KMS-11 (cell line): ENCODE measurements at regions not wholly inside any gene's neighbourhood (a gene's known extent, or its start where the extent isn't known, plus 50 kb on each side); places are given as distances from the start of the nearest gene placed in this dataset.

Experiments
- H2AFZ ChIP-seq: fragments of 200-600 bp; sonication (generic); 2 replicates; pipeline ENCODE4 v1.6.1; 2016; ENCODE audit warnings: antibody characterized with exemption, mixed run types, low read depth
- H3K27ac ChIP-seq: fragments of 200-600 bp; sonication (generic); 2 replicates; pipeline ENCODE4 v1.6.1; 2016; ENCODE audit warnings: mild to moderate bottlenecking, mixed run types
- H3K27me3 ChIP-seq: fragments of 200-600 bp; sonication (generic); 2 replicates; pipeline ENCODE4 v1.6.1; 2017; ENCODE audit warnings: mild to moderate bottlenecking, low read depth, mixed run types, moderate library complexity; ENCODE audit not compliant: insufficient read depth
- H3K36me3 ChIP-seq: fragments of 200-600 bp; sonication (generic); 2 replicates; pipeline ENCODE4 v1.6.1; 2017; ENCODE audit warnings: mild to moderate bottlenecking, mixed run types; ENCODE audit not compliant: insufficient read depth
- H3K4me1 ChIP-seq: fragments of 200-600 bp; sonication (generic); 2 replicates; pipeline ENCODE4 v1.6.1; 2016; ENCODE audit warnings: mild to moderate bottlenecking, low read depth, mixed run types; ENCODE audit not compliant: poor library complexity, severe bottlenecking
- H3K4me2 ChIP-seq: fragments of 200-600 bp; sonication (generic); 2 replicates; pipeline ENCODE4 v1.7.0; 2016; ENCODE audit warnings: mild to moderate bottlenecking, mixed run types
- H3K4me3 ChIP-seq: fragments of 200-600 bp; sonication (generic); IDR thresholded peaks from 2 replicates; pipeline ENCODE4 v1.6.1; 2017; ENCODE audit warnings: low read depth, low read length, mixed read lengths; ENCODE audit not compliant: insufficient read depth
- H3K79me2 ChIP-seq: fragments of 200-600 bp; sonication (generic); 2 replicates; pipeline ENCODE4 v1.6.1; 2016; ENCODE audit warnings: low read depth, mixed run types; ENCODE audit not compliant: insufficient read depth
- H3K9ac ChIP-seq: fragments of 200-600 bp; sonication (generic); 2 replicates; pipeline ENCODE4 v1.6.1; 2016; ENCODE audit warnings: mild to moderate bottlenecking, mixed run types
- H4K20me1 ChIP-seq: fragments of 200-600 bp; sonication (generic); 2 replicates; pipeline ENCODE4 v1.6.1; 2016; ENCODE audit warnings: mild to moderate bottlenecking, mixed run types; ENCODE audit not compliant: insufficient read depth
- CTCF ChIP-seq: fragments of 200-600 bp; sonication (generic); conservative IDR thresholded peaks from 2 replicates; pipeline ENCODE4 v1.6.1; 2017; ENCODE audit warnings: low read depth, mild to moderate bottlenecking, antibody characterized with exemption, low read length, moderate library complexity, mixed read lengths

- H3K36me3 ChIP-seq, result no peaks in the 10 kb centered on the region
- no peak for TF ChIP-seq CTCF
- no peak overlapping the region for H3K9ac ChIP-seq
- no peak overlapping the region for H3K27ac ChIP-seq
- H3K4me2 ChIP-seq, result no peak overlapping the region
- H4K20me1 ChIP-seq, result no peaks in the 10 kb centered on the region
- no peak overlapping the region for H3K4me3 ChIP-seq
- H2AFZ ChIP-seq, result no peak overlapping the region
- H3K79me2 ChIP-seq, result no peaks in the 10 kb centered on the region
- no peaks in the 10 kb centered on the region for H3K4me1 ChIP-seq
- no peaks in the 10 kb centered on the region for H3K27me3 ChIP-seq
Observed at GRCh38 chr4:18511727-18512126, 490.2 kb upstream of the LCORL start.

GRCh38 chr4:18508786-18509185, 487.2 kb upstream of the LCORL start:
- H3K4me2 ChIP-seq, result no peak overlapping the region

GRCh38 chr4:18480928-18481327, 459.4 kb upstream of the LCORL start:
- Histone ChIP-seq H3K36me3 (no peaks in the 10 kb centered on the region), H3K4me3 (no peak overlapping the region), H2AFZ (no peak overlapping the region), H4K20me1 (no peaks in the 10 kb centered on the region), H3K79me2 (no peaks in the 10 kb centered on the region), H3K4me2 (no peak overlapping the region), H3K9ac (no peak overlapping the region), H3K27ac (no peak overlapping the region), H3K4me1 (no peaks in the 10 kb centered on the region), H3K27me3 (no peaks in the 10 kb centered on the region)
- TF ChIP-seq CTCF, result no peak

More at GRCh38 chr4:18508786-18509185, 487.2 kb upstream of the LCORL start:
- Histone ChIP-seq H4K20me1 (no peaks in the 10 kb centered on the region), H3K4me1 (no peaks in the 10 kb centered on the region), H2AFZ (no peak overlapping the region), H3K79me2 (no peaks in the 10 kb centered on the region), H3K27me3 (no peaks in the 10 kb centered on the region), H3K36me3 (no peaks in the 10 kb centered on the region), H3K9ac (no peak overlapping the region), H3K27ac (no peak overlapping the region), H3K4me3 (no peak overlapping the region)
- no peak for TF ChIP-seq CTCF

- Histone ChIP-seq H3K4me1 (no peaks in the 10 kb centered on the region), H3K4me3 (no peak overlapping the region), H3K4me2 (no peak overlapping the region), H3K36me3 (no peaks in the 10 kb centered on the region), H3K9ac (no peak overlapping the region), H3K27ac (no peak overlapping the region), H3K79me2 (no peaks in the 10 kb centered on the region), H2AFZ (no peak overlapping the region), H3K27me3 (no peaks in the 10 kb centered on the region), H4K20me1 (no peaks in the 10 kb centered on the region)
- no peak for TF ChIP-seq CTCF
Observed at GRCh38 chr4:18480342-18480741, 458.8 kb upstream of the LCORL start.
